Keratinocyte (primary cell): ENCODE measurements at regions not wholly inside any gene's neighbourhood (a gene's known extent, or its start where the extent isn't known, plus 50 kb on each side); places are given as distances from the start of the nearest gene placed in this dataset.
"Not testable (repeated sequence)": the region's sequence is repeated elsewhere in the genome, so short reads cannot be mapped to it uniquely, and the experiment has no call there.

Source experiments
- EZH2 ChIP-seq: IDR thresholded peaks from one replicate; pipeline ENCODE4 v1.6.1; 2012; ENCODE audit warnings: inconsistent platforms, mild to moderate bottlenecking, low read length, moderate library complexity
- TF ChIP-seq, protein P1 (sequence below), 3 experiments: IDR thresholded peaks in 1 of 3; conservative IDR thresholded peaks in 1 of 3; optimal IDR thresholded peaks in 1 of 3; 2 replicates in 2 of 3; 3 replicates in 1 of 3; pipeline versions ENCODE3 to v1.5.1; 2011; ENCODE audit warnings: low read length in 3 of 3, mild to moderate bottlenecking in 3 of 3, moderate library complexity in 2 of 3, control low read depth in 1 of 3, inconsistent platforms in 1 of 3; ENCODE audit not compliant: insufficient read depth in 2 of 3; ENCODE audit errors: extremely low read depth in 1 of 3

DNA sequence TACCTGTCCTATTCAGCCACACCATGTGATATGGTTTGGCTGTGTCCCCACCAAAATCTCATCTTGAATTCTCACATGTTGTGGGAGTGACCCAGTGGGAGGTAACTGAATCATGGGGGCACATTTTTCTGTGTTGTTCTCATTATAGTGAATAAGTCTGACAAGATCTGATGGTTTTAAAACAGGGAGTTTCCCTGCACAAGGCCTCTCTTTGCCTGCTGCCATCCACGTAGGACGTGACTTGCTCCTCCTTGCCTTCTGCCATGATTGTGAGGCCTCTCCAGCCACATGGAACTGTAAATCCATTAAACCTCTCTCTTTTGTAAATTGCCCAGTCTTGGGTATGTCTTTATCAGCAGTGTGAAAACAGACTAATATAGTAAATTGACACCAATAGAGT lies 117.7 kb downstream of the ENC1 start:
- TF ChIP-seq, protein P1, sequence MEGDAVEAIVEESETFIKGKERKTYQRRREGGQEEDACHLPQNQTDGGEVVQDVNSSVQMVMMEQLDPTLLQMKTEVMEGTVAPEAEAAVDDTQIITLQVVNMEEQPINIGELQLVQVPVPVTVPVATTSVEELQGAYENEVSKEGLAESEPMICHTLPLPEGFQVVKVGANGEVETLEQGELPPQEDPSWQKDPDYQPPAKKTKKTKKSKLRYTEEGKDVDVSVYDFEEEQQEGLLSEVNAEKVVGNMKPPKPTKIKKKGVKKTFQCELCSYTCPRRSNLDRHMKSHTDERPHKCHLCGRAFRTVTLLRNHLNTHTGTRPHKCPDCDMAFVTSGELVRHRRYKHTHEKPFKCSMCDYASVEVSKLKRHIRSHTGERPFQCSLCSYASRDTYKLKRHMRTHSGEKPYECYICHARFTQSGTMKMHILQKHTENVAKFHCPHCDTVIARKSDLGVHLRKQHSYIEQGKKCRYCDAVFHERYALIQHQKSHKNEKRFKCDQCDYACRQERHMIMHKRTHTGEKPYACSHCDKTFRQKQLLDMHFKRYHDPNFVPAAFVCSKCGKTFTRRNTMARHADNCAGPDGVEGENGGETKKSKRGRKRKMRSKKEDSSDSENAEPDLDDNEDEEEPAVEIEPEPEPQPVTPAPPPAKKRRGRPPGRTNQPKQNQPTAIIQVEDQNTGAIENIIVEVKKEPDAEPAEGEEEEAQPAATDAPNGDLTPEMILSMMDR (optimal IDR thresholded peaks at IDR 0.05 in 1 of 3, IDR thresholded peaks at IDR 0.05 in 1 of 3, conservative IDR thresholded peaks at IDR 0.05 in 1 of 3; ENCODE audit: extremely low read depth in 1 of 3, insufficient read depth in 2 of 3, low read length in 3 of 3), result not testable (repeated sequence)
- TF ChIP-seq EZH2, result not testable (repeated sequence)
